ENCODE measurements at regions not wholly inside any gene's neighbourhood (a gene's known extent, or its start where the extent isn't known, plus 50 kb on each side); places are given as distances from the start of the nearest gene placed in this dataset.

- TF ChIP-seq MAX (IDR thresholded peaks at IDR 0.05): no peak
- no peak for TF ChIP-seq TCF12 (IDR thresholded peaks at IDR 0.05; ENCODE audit: low read depth)
- TF ChIP-seq ZBTB7A (IDR thresholded peaks at IDR 0.05; ENCODE audit: low read depth): no peak
- TF ChIP-seq CREB1 (IDR thresholded peaks at IDR 0.05; ENCODE audit: low read depth): no peak
These were observed 521.2 kb upstream of the GOLIM4 start for GRCh38 chr3:168616915-168617314.

DNA sequence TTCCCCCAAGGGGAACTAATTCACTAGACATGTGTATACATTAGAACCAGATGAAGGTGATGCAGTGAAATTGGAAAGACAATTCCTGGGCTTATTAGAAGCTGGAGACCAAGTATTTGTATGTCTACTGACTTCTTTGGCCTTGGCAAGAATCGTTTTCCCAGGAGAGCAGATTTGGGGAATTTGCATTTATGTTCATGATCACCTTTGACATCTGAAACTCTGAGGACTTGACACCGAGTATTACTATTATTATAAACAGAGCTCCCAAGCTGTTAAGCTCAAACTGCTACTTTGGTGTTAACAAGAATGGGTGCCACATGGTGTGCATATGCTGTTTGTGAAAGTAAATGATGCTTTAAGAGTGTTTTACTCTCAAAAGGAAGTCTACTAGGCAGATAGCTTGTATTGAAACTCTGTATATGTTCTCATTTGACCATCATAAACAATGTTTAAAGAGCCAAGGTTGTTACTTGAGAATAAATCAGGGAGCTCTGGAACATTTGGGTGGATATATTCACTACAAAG lies 519.8 kb upstream of the GOLIM4 start:
- TF ChIP-seq ZBTB7A (IDR thresholded peaks at IDR 0.05; ENCODE audit: low read depth) (no peak), EGR1 (IDR thresholded peaks at IDR 0.05) (no peak), REST (IDR thresholded peaks at IDR 0.05; ENCODE audit: low read depth) (no peak), YY1 (IDR thresholded peaks at IDR 0.05; ENCODE audit: low read depth) (no peak), USF1 (IDR thresholded peaks at IDR 0.05) (no peak), TCF12 (IDR thresholded peaks at IDR 0.05; ENCODE audit: low read depth) (no peak), FOXM1 (IDR thresholded peaks at IDR 0.05; ENCODE audit: borderline replicate concordance, low read depth) (no peak), RAD21 (IDR thresholded peaks at IDR 0.05; ENCODE audit: low read depth) (no peak), EP300 (IDR thresholded peaks at IDR 0.05; ENCODE audit: borderline replicate concordance) (no peak), TAF1 (IDR thresholded peaks at IDR 0.05; ENCODE audit: low read depth) (no peak), NFIC (IDR thresholded peaks at IDR 0.05) (no peak), TEAD4 (IDR thresholded peaks at IDR 0.05) (no peak)

DNA sequence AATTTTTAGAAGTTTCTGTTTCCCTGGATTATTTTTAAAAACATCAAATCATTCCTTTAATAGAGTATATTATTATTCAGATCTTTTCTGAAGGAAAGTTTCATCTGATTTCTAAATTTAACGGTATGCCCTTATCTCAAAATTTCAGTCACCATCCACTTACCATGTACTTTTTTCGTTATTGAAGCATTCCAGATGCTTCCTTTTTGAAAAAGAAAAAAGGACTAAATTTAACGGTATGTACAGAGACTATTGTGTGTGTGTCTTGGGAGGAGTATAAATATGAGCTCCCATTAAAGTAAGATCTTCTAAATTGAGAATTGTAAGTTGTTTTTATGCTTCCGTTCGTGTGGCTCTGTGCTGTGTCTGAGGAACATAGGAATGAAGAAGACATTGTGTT lies 517.4 kb upstream of the GOLIM4 start:
- no peak for TF ChIP-seq REST (IDR thresholded peaks at IDR 0.05; ENCODE audit: low read depth)
- TF ChIP-seq CEBPB (IDR thresholded peaks at IDR 0.05): no peak
- TF ChIP-seq USF1 (IDR thresholded peaks at IDR 0.05): no peak
- no peak for TF ChIP-seq TEAD4 (IDR thresholded peaks at IDR 0.05)
- TF ChIP-seq ZBTB7A (IDR thresholded peaks at IDR 0.05; ENCODE audit: low read depth): no peak
- no peak for TF ChIP-seq MAX (IDR thresholded peaks at IDR 0.05)
- no peak for TF ChIP-seq FOXM1 (IDR thresholded peaks at IDR 0.05; ENCODE audit: borderline replicate concordance, low read depth)
- TF ChIP-seq NFIC (IDR thresholded peaks at IDR 0.05): no peak
- no peak for TF ChIP-seq RAD21 (IDR thresholded peaks at IDR 0.05; ENCODE audit: low read depth)
- TF ChIP-seq TAF1 (IDR thresholded peaks at IDR 0.05; ENCODE audit: low read depth): no peak
- TF ChIP-seq EGR1 (IDR thresholded peaks at IDR 0.05): no peak
- no peak for TF ChIP-seq CREB1 (IDR thresholded peaks at IDR 0.05; ENCODE audit: low read depth)
- TF ChIP-seq TCF12 (IDR thresholded peaks at IDR 0.05; ENCODE audit: low read depth): no peak
- no peak for TF ChIP-seq YY1 (IDR thresholded peaks at IDR 0.05; ENCODE audit: low read depth)
- TF ChIP-seq EP300 (IDR thresholded peaks at IDR 0.05; ENCODE audit: borderline replicate concordance): no peak

GRCh38 chr3:168612671-168613070 lies 516.9 kb upstream of the GOLIM4 start:
- TF ChIP-seq RAD21 (IDR thresholded peaks at IDR 0.05; ENCODE audit: low read depth) (no peak), TAF1 (IDR thresholded peaks at IDR 0.05; ENCODE audit: low read depth) (no peak), EP300 (IDR thresholded peaks at IDR 0.05; ENCODE audit: borderline replicate concordance) (no peak), EGR1 (IDR thresholded peaks at IDR 0.05) (no peak), REST (IDR thresholded peaks at IDR 0.05; ENCODE audit: low read depth) (no peak)

DNA sequence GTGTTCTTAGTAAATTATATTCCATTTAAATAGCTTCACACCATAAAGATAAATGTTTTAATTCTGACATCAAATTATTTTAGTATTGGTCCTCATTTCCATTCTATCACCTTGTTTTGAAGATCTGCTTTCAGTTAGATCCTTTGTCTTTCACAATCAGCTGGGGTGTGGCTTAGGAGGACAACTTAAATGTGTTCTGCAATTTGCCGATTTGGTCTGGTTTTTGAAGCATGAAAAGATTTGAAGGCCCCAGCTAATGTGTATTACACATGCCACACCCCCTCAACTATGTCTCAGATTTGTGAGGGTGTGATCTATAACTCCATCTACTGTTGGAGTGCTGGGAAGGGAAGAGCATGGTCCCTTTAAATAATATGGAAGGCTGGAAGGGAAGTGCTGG lies 516.1 kb upstream of the GOLIM4 start:
- TF ChIP-seq TCF12 (IDR thresholded peaks at IDR 0.05; ENCODE audit: low read depth) (no peak), CEBPB (IDR thresholded peaks at IDR 0.05) (no peak), CREB1 (IDR thresholded peaks at IDR 0.05; ENCODE audit: low read depth) (no peak), REST (IDR thresholded peaks at IDR 0.05; ENCODE audit: low read depth) (no peak), USF1 (IDR thresholded peaks at IDR 0.05) (no peak)
